ENCODE measurements at regions not wholly inside any gene's neighbourhood (a gene's known extent, or its start where the extent isn't known, plus 50 kb on each side); places are given as distances from the start of the nearest gene placed in this dataset.

DNA sequence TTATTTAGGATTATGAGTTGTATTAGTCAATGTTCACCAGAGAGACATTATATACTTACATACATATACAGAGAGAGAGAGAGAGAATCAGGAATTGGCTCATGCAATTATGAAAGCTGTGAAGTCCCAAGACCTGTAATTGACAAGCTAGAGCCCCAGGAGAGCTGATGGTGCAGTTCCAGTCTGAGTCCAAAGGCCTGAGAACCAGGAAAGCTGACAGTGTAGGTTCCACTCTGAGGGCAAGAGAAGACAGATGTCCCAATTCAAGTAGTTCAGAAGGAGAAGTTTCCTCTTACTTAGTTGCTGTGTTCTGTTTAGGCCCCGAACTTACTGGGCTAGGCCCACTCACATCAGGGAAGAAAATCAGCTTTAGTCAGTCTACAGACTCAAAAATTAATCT is 76.4 kb upstream of the FICD start:
- intact Hi-C loops (cut with micrococcal nuclease; ENCODE audit: unreplicated experiment), result no loop called here

DNA sequence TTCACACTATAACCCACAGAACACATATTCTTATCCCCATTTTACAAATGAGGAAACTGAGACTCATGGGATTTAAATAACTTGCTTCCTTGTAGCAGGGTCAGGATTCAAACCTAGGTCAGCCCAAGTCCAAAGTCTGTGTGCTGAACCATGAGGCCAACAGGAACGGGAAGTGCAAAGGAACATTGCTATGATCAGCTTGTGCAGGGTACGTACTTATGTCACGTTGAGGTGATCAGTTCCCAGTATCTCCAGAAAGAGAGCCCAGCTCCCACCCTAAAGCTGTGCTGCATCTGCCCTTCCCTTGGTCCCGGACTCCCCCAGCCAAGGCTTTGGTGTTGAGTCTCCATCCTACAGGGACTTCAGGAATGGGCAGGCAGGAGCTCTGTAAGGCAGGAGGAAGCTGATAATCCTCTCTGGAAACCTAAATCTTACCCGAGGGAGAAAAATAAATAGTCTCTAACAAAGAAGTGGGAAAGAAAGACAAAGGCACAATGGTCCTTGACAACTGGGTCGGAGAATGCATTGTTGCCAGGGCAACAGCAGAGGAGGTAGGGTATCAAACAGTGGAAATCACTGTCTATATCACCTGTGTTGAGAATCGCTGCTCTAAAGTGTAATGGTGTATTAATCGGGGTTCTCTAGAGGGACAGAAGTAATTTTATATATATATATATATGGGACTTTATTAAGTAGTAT is 82.5 kb upstream of the FICD start:
- H3K36me3 ChIP-seq (replicated peaks in 1 of 2; ENCODE audit: control insufficient read depth in 1 of 2, insufficient read depth in 2 of 2, low read length in 2 of 2), result no peaks in the 10 kb centered on the region
- FAIRE-seq (no peak), ATAC-seq (no peak), DNase-seq (ENCODE audit: low spot score) (no peak)
- H3K27ac ChIP-seq (ENCODE audit: extremely low read length, insufficient read depth, low read length), result no peak overlapping the region
- TF ChIP-seq SAFB2 (CRISPR knock-in tag; IDR thresholded peaks at IDR 0.05; ENCODE audit: borderline replicate concordance, low read depth) (no peak), TOPORS (CRISPR knock-in tag; IDR thresholded peaks at IDR 0.05) (no peak), SOX13 (IDR thresholded peaks at IDR 0.05) (no peak), SOX13 (CRISPR knock-in tag; conservative IDR thresholded peaks at IDR 0.05 in 1 of 2, IDR thresholded peaks at IDR 0.05 in 1 of 2) (no peak), ZNF138 (CRISPR knock-in tag; IDR thresholded peaks at IDR 0.05; ENCODE audit: low read depth) (no peak)
- WGBS (ENCODE audit: low lambda C conversion rate), result 13% methylated on average over 8 of the region's 8 CpGs
- CTCF ChIA-PET (ENCODE audit: low intra/inter-chr PET ratio, low total read pairs), result no interaction called here
- no peak overlapping the region for H2AFZ ChIP-seq (ENCODE audit: low read length)
- no peaks in the 10 kb centered on the region for H3K9me3 ChIP-seq (ENCODE audit: low read length)
- no peak overlapping the region for H3K4me2 ChIP-seq (ENCODE audit: low read depth, low read length)
- in situ Hi-C loops (cut with HindIII; ENCODE audit: extremely low pct_ligation_motif_present, low pct_unique_long_range_greater_than_20kb) (no loop called here), intact Hi-C loops (cut with micrococcal nuclease; ENCODE audit: unreplicated experiment) (no loop called here)
- no peaks in the 10 kb centered on the region for H4K20me1 ChIP-seq (ENCODE audit: insufficient read depth, low read length)
- POLR2A ChIA-PET, result no interaction called here
- H3K79me2 ChIP-seq (ENCODE audit: insufficient read depth, low read length), result no peaks in the 10 kb centered on the region
- H3K4me1 ChIP-seq (ENCODE audit: insufficient read depth, low read length), result no peaks in the 10 kb centered on the region
- H3K4me3 ChIP-seq (replicated peaks in 1 of 3; ENCODE audit: insufficient read depth in 1 of 3, low read depth in 2 of 3, low read length in 3 of 3), result no peak overlapping the region
- no TSS peak for BruUV-seq (replicated peaks)
- no peak overlapping the region for H3K9ac ChIP-seq (ENCODE audit: insufficient read depth, low read depth, low read length)
- peaks cover 0 to 13% of the 10 kb centered on the region in 2 experiments; a peak in 3 of 5 replicates for H3K27me3 ChIP-seq (ENCODE audit: control insufficient read depth in 1 of 2, insufficient read depth in 2 of 2, low read length in 2 of 2)

More for the DNA sequence above, 76.4 kb upstream of the FICD start:
- DNase-seq (ENCODE audit: low spot score) (no peak), FAIRE-seq (no peak), ATAC-seq (no peak)
- Histone ChIP-seq H2AFZ (ENCODE audit: low read length) (no peak overlapping the region), H3K9me3 (ENCODE audit: low read length) (no peaks in the 10 kb centered on the region), H3K4me1 (ENCODE audit: insufficient read depth, low read length) (no peaks in the 10 kb centered on the region), H3K27me3 (ENCODE audit: control insufficient read depth in 1 of 2, insufficient read depth in 2 of 2, low read length in 2 of 2) (peaks cover 2 to 22% of the 10 kb centered on the region in 2 experiments; a peak in 3 of 5 replicates), H3K4me3 (replicated peaks in 1 of 3; ENCODE audit: insufficient read depth in 1 of 3, low read depth in 2 of 3, low read length in 3 of 3) (no peak overlapping the region), H4K20me1 (ENCODE audit: insufficient read depth, low read length) (no peaks in the 10 kb centered on the region), H3K36me3 (replicated peaks in 1 of 2; ENCODE audit: control insufficient read depth in 1 of 2, insufficient read depth in 2 of 2, low read length in 2 of 2) (no peaks in the 10 kb centered on the region), H3K79me2 (ENCODE audit: insufficient read depth, low read length) (no peaks in the 10 kb centered on the region), H3K9ac (ENCODE audit: insufficient read depth, low read depth, low read length) (no peak overlapping the region), H3K4me2 (ENCODE audit: low read depth, low read length) (no peak overlapping the region), H3K27ac (ENCODE audit: extremely low read length, insufficient read depth, low read length) (no peak overlapping the region)
- ChIA-PET POLR2A (no interaction called here), CTCF (ENCODE audit: low intra/inter-chr PET ratio, low total read pairs) (no interaction called here)
- 0% methylated on average over 1 of the region's 1 CpG for WGBS (ENCODE audit: low lambda C conversion rate)
- in situ Hi-C loops (cut with HindIII; ENCODE audit: extremely low pct_ligation_motif_present, low pct_unique_long_range_greater_than_20kb), result no loop called here
- no peak for TF ChIP-seq HMGA1 (CRISPR knock-in tag; conservative IDR thresholded peaks at IDR 0.05)
- no TSS peak for BruUV-seq (replicated peaks)
